ENCODE measurements at regions not wholly inside any gene's neighbourhood (a gene's known extent, or its start where the extent isn't known, plus 50 kb on each side); places are given as distances from the start of the nearest gene placed in this dataset.

DNA sequence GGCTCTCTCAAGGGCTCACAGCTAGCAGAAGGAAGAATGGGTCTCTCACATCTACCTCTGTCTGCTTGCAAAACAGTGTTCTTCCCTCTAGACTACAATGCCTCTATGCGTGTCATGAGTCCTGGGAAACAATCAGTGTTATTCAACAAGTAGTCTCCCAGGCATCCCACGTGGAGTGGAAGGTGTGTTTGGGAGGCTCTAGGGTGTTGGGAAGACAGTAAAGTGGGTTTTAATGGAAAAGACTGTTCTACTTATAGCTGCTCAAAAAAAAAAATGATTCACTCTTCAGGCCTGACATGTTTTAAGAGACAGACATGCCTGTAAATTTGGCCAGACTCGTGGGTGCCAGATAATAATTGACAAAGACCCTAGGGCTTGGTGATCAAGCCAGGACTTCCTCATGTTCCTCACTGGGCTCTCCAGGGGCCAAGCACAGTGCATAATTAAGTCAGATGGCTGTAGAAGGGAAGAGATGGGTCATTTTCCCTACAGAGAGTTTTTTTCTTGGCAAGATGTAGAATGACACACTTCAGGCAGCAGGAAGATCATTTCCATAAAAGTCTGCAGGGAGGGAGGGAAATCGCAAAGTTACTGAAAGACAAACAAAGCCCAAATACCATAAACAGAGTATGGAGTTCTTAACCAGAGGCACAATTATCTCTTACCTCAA, 246.4 kb downstream of the ACTL7B start:
- DNase-seq (ENCODE audit: low read depth in 2 of 2): no peak

DNA sequence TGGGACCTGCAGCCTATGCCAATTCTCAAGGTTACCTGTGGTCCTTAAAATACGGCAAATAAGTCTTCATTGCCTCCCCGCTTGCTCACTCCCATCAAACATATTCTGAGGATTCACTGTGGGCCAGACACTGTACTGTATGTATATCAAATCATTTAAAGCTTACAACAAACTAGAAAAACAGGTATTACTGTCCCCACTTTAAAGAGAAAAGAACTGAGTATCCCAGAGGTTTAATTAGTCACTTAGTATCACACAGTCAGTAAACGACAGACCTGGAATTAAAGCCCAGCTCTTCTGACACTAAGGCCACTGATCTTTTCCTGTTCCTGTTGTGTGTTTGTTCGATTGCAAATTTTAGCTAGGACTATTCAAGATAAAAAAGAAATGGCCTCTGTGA, 248.2 kb downstream of the ACTL7B start:
- DNase-seq (ENCODE audit: low read depth in 2 of 2): no peak

DNA sequence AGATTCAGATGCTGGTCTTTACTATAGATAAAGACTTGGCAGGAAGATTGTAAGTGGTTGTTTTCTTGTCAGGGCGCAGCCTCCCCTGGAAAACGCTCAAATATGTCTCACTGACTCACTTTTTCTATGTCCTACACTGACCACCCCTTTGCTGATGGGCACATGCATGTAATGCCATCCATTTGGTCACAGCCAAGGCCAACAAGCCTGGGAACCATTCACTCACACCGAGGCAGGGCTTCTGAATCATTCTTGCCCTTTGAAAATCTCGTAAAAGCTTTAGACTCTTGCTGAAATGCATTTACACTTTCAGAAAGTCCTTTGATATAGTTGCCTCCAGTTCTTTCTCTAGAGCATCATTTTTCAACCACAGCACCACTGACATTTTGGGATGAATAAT, 249.4 kb downstream of the ACTL7B start:
- no peak for DNase-seq (ENCODE audit: low read depth in 2 of 2)

DNA sequence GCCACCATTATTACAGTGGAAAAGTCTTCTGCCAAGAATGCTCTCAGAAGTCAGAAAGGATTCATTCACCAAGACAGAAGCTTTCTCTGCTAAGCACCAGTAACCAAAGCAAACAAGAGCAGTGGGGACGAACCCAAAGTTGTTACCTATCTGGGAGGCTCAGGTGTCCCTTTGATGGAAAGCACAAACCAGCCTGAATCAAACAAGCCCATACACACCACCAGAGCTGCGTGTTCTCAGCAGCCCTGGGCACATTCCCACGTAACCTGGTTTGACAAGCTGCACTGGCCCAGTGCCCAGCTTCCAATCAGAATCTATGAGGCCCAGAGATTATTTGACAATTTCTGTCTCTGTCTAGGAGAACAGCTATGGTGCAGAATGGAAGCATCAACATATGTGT, 252.6 kb downstream of the ACTL7B start:
- DNase-seq (ENCODE audit: low read depth in 2 of 2): no peak

DNA sequence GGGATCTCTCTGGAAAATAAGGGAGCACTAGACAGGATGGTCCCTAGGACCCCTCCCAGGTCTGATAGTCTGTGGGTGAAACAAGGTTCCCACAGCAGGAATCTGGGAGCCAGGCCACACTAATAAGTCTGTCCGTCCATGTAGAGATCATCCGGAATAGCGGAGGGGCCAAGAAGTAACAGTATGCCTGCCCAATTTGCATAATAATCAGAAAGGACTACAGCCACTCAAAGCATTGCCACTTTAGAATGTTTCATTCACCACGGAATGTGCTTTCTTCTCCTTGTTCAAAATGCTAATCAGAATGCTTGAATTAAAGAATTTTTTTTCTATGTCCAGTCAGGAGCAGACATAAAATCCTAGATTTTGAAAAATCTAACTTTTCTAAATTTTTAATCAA, 254.9 kb downstream of the ACTL7B start:
- DNase-seq (ENCODE audit: low read depth in 2 of 2): no peak

DNA sequence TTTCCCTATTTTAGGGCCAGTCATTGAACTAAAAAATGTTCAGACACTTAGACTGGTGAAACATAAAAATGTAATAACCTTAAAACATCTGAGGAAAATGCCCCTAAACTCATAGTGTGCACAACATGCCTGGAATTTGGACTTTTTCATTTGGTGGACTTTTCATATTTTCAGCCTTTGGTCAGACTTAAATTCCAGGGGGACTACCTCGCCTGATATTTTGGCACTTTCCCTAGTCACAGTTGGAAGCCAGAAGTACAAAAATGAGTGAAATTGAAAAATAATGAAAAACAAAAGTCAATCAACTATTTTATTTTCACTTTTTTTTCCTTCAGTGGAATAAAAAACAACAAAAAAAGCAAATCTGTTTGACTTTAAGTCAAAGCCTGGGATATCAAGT, 256.2 kb downstream of the ACTL7B start:
- no peak for DNase-seq (ENCODE audit: low read depth in 2 of 2)

DNA sequence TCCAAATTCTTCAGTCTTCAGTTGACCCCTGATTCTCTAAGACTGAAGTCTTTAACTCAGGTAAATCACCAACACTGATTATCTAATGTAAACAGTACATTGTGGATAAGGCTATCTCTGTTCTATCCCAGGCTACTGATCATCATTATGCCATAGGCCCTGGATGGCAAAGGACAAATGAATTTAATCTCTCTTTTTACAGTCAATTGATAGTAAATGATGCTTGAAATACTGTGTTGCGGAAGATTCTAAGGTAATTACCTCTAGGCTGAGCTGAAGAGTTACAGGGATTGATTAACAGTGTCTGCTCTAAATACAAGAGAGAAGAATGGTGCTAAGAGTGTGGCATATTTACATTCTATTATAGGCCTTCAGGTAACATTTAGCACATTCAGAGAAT, 264.7 kb downstream of the ACTL7B start:
- DNase-seq (ENCODE audit: low read depth in 2 of 2): no peak

DNA sequence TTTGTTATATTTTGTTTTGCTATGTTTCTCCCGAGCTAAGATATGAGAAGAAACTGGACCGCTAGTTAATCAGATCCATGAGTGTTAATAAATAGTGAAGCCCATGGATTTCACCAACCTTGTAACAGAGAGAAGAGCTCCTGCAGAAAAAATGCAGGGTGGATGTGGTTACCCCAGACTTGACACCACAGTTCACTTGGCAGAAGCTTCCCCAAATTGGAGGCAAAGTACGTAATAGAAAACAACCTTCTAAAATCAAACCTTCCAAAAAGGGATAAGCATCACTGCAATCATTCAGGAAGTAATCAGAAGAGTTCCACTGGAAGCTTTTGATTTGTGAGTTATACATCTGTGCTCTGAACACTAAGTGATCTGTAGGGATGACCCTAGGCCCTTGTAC, 267.5 kb downstream of the ACTL7B start:
- no peak for DNase-seq (ENCODE audit: low read depth in 2 of 2)

DNA sequence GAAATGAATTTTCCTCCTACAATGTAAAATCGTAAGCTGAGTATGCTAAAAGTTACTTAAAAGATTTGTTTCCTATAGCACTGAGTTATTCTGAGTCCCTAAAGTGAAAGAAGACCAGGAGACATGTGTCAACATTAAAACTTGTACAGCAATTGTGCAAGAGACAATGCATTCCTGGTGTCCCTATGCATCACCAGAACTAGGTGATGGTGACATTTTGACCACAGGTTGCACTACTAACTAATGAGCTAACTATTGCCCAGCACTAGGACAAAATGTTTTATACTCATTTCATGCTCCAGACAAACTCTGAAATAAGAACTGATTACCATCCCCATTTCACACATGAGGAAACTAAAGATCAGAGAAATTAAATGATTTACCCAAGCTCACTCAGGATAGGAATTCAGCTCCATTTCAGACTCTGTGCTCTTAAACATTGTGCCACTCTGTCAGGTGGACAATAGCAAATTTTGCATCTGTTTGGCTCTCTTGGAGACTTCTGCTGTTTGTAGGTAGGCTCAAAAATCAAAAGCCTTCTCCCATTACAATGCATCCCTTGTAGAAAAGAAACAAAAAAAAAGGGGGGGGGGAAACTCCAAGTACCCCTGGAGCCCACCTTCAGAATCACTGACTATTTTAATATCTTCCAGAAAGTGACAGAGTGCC, 269.2 kb downstream of the ACTL7B start:
- DNase-seq (ENCODE audit: low read depth in 2 of 2): no peak

DNA sequence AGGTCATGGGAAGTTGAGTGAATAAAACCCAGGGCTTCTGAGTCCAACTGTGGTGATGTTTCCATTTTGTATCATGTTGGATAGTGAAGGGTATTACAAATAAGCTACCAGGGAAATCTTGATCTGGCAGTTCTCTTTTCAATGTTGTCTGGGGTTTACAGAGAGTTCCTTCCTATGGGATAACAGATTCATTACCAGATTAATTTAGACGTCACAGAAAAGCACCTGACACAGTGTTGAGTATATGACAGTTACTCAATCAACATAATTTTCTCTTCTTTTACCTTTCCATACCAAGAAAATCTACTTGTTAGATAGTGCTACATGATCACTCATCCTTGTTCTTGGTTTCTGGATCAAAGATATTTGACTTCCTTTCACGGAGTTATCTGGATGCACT, 270.9 kb downstream of the ACTL7B start:
- DNase-seq (ENCODE audit: low read depth in 2 of 2): no peak

DNA sequence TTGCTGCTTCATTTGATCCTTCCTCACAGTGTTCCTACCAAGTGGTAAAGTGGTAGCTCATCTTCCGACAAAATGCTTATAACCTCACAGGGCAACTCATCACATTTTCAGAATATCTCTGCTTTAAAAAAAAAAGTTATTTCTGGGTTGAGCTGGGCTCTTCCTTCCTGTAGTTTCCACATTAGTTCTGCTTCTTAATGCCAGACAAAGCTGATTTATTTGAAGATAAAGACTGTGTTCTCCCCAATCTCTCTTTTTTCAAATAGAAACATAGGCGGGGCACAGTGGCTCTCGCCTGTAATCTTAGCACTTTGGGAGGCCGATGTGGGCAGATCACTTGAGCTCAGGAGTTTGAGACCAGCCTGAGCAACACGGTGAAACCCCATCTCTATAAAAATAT, 273.1 kb downstream of the ACTL7B start:
- DNase-seq (ENCODE audit: low read depth in 2 of 2): no peak

DNA sequence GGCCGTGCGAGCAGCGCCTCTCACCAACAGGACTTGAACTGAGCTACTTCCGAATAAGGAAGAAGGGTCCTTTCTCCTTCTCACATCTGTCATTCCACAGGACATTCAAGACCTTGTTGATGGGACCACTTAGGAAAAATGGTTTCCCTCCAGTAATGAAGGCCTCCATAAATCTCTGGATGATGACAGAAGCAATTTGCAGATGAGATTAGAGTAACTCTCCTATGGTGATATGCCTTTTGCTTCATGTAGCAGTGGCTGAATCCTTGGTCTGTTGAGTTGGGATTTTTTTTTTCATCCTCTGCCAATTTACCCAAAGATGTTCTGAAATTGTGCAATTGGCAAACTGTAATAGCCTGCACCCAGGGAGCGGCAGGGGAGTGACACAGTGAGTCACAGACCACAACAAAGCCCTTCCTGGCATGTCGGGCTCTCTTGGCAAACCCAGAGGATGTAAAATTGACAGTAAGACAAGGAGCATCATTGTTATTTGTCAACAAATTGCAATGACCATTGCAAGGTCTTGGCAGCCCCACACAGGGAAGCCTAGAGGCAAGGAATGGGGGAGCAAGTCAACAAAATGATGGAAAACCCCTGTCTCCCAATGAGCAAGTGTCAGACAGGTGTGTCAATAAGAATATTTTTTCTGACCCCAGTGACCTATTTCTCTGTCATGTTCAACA, 275.9 kb downstream of the ACTL7B start:
- DNase-seq (ENCODE audit: low read depth in 2 of 2): no peak

DNA sequence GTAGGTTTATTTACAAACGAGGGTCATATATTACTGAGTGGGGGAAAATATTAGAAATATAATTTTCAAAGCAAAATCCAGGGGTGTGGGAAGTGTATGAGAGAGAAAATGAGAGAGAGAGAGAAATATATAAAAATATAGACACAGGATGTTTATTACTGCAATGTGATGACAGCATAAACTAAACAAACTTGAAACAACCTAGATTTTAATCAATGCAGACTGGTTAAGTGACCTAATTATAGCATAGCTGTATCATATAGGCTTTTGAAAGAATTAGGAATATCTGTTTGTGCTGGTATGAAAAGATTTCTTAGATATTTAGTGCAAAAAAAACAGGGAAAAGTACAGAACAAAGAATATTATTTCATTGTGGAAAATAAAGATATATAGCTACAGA, 280.5 kb downstream of the ACTL7B start:
- no peak for DNase-seq (ENCODE audit: low read depth in 2 of 2)

DNA sequence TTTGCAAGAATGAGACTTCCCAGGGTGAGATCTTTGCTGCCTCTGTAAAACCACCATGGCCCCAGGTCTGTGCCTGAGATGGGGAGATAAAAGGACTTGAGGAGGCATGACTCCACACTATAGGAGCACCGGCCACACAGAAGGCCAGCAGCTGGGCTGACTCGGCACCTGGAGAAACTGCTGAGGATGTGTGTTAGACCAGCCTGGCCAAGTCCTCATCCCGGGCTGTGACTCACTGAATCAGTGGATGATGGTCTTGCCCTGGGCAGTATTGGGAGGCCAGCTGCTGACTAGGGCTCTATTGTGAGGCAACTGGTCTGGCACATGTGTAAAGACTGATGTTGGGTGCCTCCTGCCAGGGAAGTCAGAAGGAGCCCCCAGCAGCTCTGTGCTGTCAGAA, 286.2 kb downstream of the ACTL7B start:
- DNase-seq (ENCODE audit: low read depth in 2 of 2): no peak

DNA sequence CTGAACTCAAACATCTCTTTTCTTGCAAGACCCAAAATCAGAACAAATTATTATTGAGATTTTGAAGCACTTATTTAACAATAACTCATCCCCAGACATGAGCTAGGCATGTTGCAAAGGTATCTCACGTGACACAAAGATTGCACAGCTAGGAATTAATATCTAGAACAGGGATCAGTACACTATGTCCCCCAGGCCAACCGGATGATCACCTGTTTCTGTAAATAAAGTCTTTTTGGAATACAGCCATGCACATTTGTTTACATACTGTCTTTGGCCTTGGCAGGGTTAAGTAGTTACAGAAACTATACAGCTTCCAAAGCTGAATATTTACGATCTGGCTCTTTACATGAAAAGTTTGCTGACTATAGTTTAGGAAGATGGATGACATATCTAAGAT, 287.7 kb downstream of the ACTL7B start:
- DNase-seq (ENCODE audit: low read depth in 2 of 2): no peak

DNA sequence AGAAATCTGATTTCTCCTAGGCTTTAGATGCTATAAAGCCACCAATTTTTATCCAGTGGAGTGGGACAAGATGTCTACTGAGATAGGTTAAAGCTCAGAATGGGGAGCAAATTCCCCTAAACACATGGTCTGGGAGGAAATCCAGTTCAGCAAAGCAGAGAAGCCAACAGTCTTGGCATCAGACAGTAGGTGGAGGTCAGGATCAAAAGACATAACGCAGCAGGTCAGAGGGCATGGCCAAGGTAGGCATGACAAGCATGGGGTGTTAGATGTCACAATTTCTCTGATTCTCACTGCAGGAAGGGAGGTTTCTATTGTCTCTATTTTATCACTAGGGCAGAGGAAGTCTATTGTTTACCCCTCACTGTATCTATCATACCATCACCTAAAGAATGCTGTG, 288.2 kb downstream of the ACTL7B start:
- no peak for DNase-seq (ENCODE audit: low read depth in 2 of 2)

DNA sequence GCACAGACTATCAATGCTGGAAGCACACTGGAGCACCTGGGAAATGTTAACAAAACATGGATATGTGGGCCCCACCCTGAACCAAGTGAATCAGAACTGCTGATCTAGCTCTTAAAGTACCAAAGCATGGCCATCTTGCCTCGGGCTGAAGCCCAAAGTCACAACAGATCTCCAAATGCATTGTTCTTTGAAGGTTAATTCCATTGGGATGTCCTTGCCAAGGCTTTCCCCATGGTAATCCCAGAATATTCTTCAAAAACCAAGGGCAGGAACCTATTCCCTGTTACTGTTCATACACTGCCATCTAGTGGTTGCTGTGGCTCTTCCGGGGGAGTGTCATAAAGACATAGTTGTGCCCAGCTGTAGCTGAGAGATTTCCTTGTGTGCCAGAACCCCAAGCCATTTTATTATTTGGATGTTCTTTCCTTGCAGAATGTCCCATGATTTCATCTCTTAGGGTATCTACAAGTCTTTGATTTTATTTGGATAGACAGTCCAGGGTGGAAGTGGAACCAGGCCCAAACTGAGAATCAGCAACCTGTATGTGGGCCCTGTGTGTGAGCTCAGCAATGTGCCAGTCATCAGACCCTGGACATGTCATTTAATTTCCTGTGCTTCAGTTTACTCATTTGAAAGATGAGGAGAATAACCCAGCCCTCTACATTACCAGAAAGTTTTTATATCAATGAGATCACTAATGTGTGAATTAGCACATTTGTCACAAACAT, 290.0 kb downstream of the ACTL7B start:
- DNase-seq (ENCODE audit: low read depth in 2 of 2): no peak

DNA sequence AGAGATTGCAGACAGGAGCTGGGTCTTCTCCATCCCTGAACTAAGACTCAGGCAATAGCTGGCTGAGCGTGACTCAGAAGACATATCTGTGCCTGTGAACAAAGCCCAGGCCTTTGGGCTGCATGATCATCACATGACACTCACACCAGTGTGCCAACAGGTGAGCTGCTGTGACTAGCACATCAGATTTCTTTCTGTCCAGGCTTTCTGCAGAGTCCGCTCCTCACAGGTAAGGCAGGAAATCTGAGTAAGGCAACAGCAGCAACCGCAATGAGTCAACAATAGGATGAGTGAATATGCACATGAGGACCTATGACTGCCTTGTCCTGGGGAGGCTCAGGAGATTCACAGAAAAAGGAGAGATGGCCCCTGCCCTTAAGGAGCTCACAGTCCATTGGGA, 293.6 kb downstream of the ACTL7B start:
- DNase-seq (ENCODE audit: low read depth in 2 of 2): no peak

DNA sequence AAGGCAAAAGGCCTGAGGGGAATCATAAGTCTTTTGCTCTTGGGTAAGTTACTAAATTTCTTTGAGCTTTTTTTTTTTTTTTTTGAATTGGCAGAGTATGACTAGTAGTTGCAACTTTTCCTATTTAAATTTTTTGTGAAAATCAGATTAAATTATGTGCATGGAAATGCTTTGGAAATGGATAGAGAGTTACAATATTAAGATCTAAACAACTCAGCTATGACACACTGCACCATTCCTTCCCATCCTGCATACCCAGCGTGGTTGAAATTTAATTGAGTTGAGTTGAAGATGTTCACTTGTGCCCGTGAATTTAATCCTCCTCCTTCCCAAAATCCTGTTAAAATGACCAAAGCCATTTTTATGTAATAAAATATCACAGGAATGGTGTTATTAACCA, 296.4 kb downstream of the ACTL7B start:
- no peak for DNase-seq (ENCODE audit: low read depth in 2 of 2)

DNA sequence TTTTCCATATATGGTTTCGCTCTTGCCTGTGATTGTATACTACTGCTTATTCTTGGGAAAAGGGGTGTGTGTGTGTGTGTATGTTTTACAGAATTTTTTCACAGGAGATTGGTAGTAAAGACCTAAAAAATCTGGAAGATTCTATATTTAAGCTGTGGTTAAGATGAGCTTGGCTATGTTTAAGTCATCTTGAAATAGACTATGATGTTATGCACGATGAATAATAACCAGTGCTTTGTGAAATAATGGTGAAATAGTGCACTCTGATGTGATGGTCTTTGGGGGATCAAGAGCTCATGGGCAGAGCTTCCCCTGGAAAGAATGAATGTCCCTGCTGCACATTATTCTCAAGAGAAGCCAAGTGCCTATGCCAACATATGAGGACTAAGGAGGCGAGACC, 301.0 kb downstream of the ACTL7B start:
- no peak for DNase-seq (ENCODE audit: low read depth in 2 of 2)

DNA sequence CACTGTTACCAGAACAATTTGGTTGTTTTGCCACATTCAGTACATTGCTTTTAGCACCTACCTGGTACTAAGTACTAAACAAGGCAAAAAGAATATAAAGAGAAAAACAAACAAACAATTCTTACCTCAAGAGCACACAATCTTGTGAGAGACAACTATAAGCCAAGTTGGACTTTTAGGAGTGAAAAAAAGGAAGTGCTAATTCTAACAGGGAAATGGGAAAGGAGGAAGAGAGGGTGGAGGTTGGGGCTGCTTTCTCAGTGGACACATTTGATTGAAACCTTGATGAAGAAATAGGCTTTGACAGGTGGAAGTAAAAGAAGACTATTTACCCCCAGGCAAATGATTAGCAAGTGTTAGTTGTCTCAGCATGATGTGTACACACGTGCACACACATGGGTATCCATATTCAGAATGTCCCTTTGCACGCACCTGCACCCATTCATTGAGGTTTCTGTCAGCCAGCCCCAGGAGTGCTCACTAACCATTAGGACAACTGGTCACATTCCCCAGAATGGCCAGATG, 302.6 kb downstream of the ACTL7B start:
- no peak for DNase-seq (ENCODE audit: low read depth in 2 of 2)

DNA sequence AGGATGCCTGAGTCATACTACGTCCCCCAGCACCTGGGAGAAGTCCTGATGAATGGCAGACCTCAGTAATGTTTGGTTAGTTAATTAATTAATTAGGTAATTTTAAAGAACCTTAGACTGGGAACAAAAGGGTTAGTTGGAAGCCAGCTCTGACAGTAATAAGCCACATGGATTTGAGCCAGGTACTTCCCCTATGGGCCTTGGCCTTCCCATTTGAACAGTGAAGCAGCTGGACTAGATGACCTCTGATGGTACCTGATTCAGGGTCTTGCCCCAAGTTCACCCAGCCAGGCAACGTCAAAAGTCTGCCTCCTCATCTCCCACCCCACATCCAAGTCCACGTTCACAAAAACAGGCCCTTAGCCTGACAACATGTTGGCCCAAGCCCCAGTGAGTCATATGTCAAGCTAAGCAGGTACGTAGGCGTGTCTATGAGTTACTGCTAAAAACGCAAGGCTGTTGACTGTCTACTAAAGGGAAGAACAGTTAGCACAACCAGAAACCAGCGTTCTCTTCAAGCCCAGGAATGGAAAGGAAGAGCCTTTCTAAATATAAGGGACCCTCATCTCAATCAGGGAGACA, 303.2 kb downstream of the ACTL7B start:
- DNase-seq (ENCODE audit: low read depth in 2 of 2): no peak
